Liver (tissue), 8 donors: ENCODE measurements at regions not wholly inside any gene's neighbourhood (a gene's known extent, or its start where the extent isn't known, plus 50 kb on each side); places are given as distances from the start of the nearest gene placed in this dataset.

Experiments used
- DNase-seq: peaks from one replicate; pipeline ENCODE4 v3.0.0-alpha.2; 2017; ENCODE audit warnings: low spot score
- H3K27ac ChIP-seq, 2 donors: one replicate each; pipeline ENCODE4 v1.7.0; 2013; ENCODE audit warnings: inconsistent platforms in 2 of 2, low read length in 2 of 2, control low read depth in 1 of 2, low read depth in 1 of 2, mild to moderate bottlenecking in 1 of 2
- H3K27me3 ChIP-seq, 4 donors: one replicate each; pipeline versions ENCODE4 v1.6.1 to v1.7.0; 2013; ENCODE audit warnings: low read length in 3 of 4, inconsistent platforms in 1 of 4, mild to moderate bottlenecking in 1 of 4, moderate library complexity in 1 of 4; ENCODE audit not compliant: control insufficient read depth in 4 of 4, insufficient read depth in 4 of 4
- H3K36me3 ChIP-seq, 4 donors: one replicate each; pipeline versions ENCODE4 v1.6.1 to v1.7.0; 2013; ENCODE audit warnings: low read length in 3 of 4, mild to moderate bottlenecking in 3 of 4, low read depth in 1 of 4, moderate library complexity in 1 of 4; ENCODE audit not compliant: control insufficient read depth in 4 of 4, insufficient read depth in 3 of 4
- H3K4me1 ChIP-seq, 4 donors: one replicate each; pipeline versions ENCODE4 v1.6.1 to v1.7.0; 2013; ENCODE audit warnings: low read length in 3 of 4, mild to moderate bottlenecking in 3 of 4, moderate library complexity in 1 of 4; ENCODE audit not compliant: control insufficient read depth in 4 of 4, insufficient read depth in 4 of 4
- H3K4me3 ChIP-seq, 3 donors: one replicate each; pipeline versions ENCODE4 v1.6.1 to v1.7.0; 2013; ENCODE audit warnings: low read length in 3 of 3, control low read depth in 1 of 3, low read depth in 1 of 3, mild to moderate bottlenecking in 1 of 3
- H3K9ac ChIP-seq, 2 donors: one replicate each; pipeline ENCODE4 v1.7.0; 2013; ENCODE audit warnings: low read length in 2 of 2, mild to moderate bottlenecking in 2 of 2, moderate library complexity in 2 of 2, control low read depth in 1 of 2, low read depth in 1 of 2
- H3K9me3 ChIP-seq, 4 donors: one replicate each; pipeline versions ENCODE4 v1.6.1 to v1.7.0; 2013; ENCODE audit warnings: low read length in 3 of 4; ENCODE audit not compliant: control insufficient read depth in 4 of 4
- ATF3 ChIP-seq: IDR thresholded peaks from 2 replicates; pipeline ENCODE4 v1.6.1; 2016; ENCODE audit warnings: antibody characterized with exemption
- CTCF ChIP-seq: fragments of 150-350 bp; IDR thresholded peaks from 2 replicates; pipeline ENCODE4 v1.5.1; 2017; ENCODE audit warnings: improper control_type of control experiment, low read depth, low read length; ENCODE audit not compliant: missing input control
- EGR1 ChIP-seq, 2 donors: IDR thresholded peaks; 2 replicates each; pipeline ENCODE4 v1.6.1; 2016 to 2018; ENCODE audit warnings: antibody characterized with exemption in 2 of 2, low read depth in 2 of 2
- FOXA2 ChIP-seq: IDR thresholded peaks from 2 replicates; pipeline ENCODE4 v1.6.1; 2016; ENCODE audit warnings: antibody characterized with exemption
- GABPA ChIP-seq, 2 donors: IDR thresholded peaks in 1 of 2; conservative IDR thresholded peaks in 1 of 2; 2 replicates each; pipeline ENCODE4 v1.6.1; 2016; ENCODE audit warnings: antibody characterized with exemption in 2 of 2, mild to moderate bottlenecking in 1 of 2, moderate library complexity in 1 of 2
- HNF4G ChIP-seq: IDR thresholded peaks from 2 replicates; pipeline ENCODE4 v1.6.1; 2016; ENCODE audit warnings: antibody characterized with exemption
- JUND ChIP-seq, 2 donors: IDR thresholded peaks; 2 replicates each; pipeline ENCODE4 v1.6.1; 2016; ENCODE audit warnings: antibody characterized with exemption in 2 of 2
- NR2F2 ChIP-seq: IDR thresholded peaks from 2 replicates; pipeline ENCODE4 v1.6.1; 2016; ENCODE audit warnings: antibody characterized with exemption
- RAD21 ChIP-seq, 2 donors: IDR thresholded peaks; 2 replicates each; pipeline ENCODE4 v1.6.1; 2016; ENCODE audit warnings: antibody characterized with exemption in 2 of 2, mild to moderate bottlenecking in 2 of 2
- REST ChIP-seq: IDR thresholded peaks from 2 replicates; pipeline ENCODE4 v1.6.1; 2016; ENCODE audit warnings: antibody characterized with exemption, mild to moderate bottlenecking
- RXRA ChIP-seq, 2 donors: IDR thresholded peaks; 2 replicates each; pipeline ENCODE4 v1.6.1; 2017 to 2018; ENCODE audit warnings: antibody characterized with exemption in 2 of 2, mild to moderate bottlenecking in 1 of 2
- SP1 ChIP-seq: IDR thresholded peaks from 2 replicates; pipeline ENCODE4 v1.6.1; 2018; ENCODE audit warnings: antibody characterized with exemption, mild to moderate bottlenecking
- TAF1 ChIP-seq: conservative IDR thresholded peaks from 2 replicates; pipeline ENCODE4 v1.6.1; 2016; ENCODE audit warnings: antibody characterized with exemption, mild to moderate bottlenecking
- YY1 ChIP-seq: IDR thresholded peaks from 2 replicates; pipeline ENCODE4 v1.6.1; 2016; ENCODE audit warnings: antibody characterized with exemption, mild to moderate bottlenecking
- ZBTB33 ChIP-seq: IDR thresholded peaks from 2 replicates; pipeline ENCODE4 v1.6.1; 2016; ENCODE audit warnings: antibody characterized with exemption
- WGBS: extraction: QIAGEN DNeasy Blood & Tissue Kit; methylation state at CpG from one replicate; pipeline ENCODE4 v1.1.7; 2013; 5-methylcytosine and 5-hydroxymethylcytosine counted together
- TF ChIP-seq, protein P1 (sequence below): IDR thresholded peaks from 2 replicates; pipeline ENCODE4 v1.6.1; 2016; ENCODE audit warnings: antibody characterized with exemption
- donor health status: healthy.
- donor health status: healthy.
- donor health status: healthy.
- donor health status: healthy.
- donor health status: healthy.

DNA sequence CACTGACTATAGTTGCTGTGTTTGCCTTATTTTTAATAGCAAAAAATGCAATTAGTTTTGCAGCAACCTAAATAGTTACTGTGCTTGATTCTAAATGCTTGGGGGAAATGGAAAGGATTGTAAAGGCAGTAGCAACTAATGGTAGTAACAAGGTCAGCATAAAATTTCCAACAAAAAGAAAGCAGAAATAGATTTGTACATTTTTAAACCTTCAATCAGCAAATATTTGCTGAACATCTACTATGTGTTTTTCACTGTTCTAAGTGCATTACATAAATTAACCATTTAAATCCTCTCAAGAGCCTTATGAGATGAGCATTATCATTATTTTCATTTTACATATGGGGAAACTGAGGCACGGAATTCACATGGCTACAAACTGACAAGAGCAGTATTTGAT is 308.0 kb upstream of the UBE2E3 start:
- 55% methylated on average over 1 of the region's 1 CpG for WGBS
- H3K4me3 ChIP-seq: no peak overlapping the region
- no peaks in the 10 kb centered on the region for H3K9me3 ChIP-seq
- no peaks in the 10 kb centered on the region for H3K27me3 ChIP-seq
- H3K4me1 ChIP-seq: peaks cover 2 to 19% (median 15%) of the 10 kb centered on the region in 4 donors
- H3K27ac ChIP-seq: no peak overlapping the region
- no peak for TF ChIP-seq NR2F2
- no peak for TF ChIP-seq REST
- no peak for TF ChIP-seq RXRA (IDR thresholded peaks at IDR 0.05)
- TF ChIP-seq GABPA (IDR thresholded peaks at IDR 0.05 in 1 of 2, conservative IDR thresholded peaks at IDR 0.05 in 1 of 2): no peak
- no peak for TF ChIP-seq CTCF
- TF ChIP-seq SP1: no peak
- TF ChIP-seq TAF1: no peak
- TF ChIP-seq FOXA2: no peak
- TF ChIP-seq ZBTB33: no peak
- TF ChIP-seq ATF3: no peak
- TF ChIP-seq EGR1 (IDR thresholded peaks at IDR 0.05; ENCODE audit: low read depth in 2 of 2): no peak
- TF ChIP-seq HNF4G: no peak
- TF ChIP-seq, protein P1, sequence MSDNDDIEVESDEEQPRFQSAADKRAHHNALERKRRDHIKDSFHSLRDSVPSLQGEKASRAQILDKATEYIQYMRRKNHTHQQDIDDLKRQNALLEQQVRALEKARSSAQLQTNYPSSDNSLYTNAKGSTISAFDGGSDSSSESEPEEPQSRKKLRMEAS: no peak
- no peak for TF ChIP-seq YY1
- no peak for TF ChIP-seq RAD21 (IDR thresholded peaks at IDR 0.05)
- TF ChIP-seq JUND (IDR thresholded peaks at IDR 0.05): no peak
- no peak overlapping the region for H3K9ac ChIP-seq
- DNase-seq: no peak
- no peaks in the 10 kb centered on the region for H3K36me3 ChIP-seq
